HG02884 (cell line): ENCODE measurements at regions not wholly inside any gene's neighbourhood (a gene's known extent, or its start where the extent isn't known, plus 50 kb on each side); places are given as distances from the start of the nearest gene placed in this dataset.
"Not testable (repeated sequence)": the region's sequence is repeated elsewhere in the genome, so short reads cannot be mapped to it uniquely, and the experiment has no call there.

Experiments
- ATAC-seq: cut with Tn5 transposase; IDR thresholded peaks from one replicate; pipeline ENCODE4 v1.9.1; 2021; ENCODE audit warnings: mild to moderate bottlenecking, moderate library complexity; ENCODE audit not compliant: unreplicated experiment

DNA sequence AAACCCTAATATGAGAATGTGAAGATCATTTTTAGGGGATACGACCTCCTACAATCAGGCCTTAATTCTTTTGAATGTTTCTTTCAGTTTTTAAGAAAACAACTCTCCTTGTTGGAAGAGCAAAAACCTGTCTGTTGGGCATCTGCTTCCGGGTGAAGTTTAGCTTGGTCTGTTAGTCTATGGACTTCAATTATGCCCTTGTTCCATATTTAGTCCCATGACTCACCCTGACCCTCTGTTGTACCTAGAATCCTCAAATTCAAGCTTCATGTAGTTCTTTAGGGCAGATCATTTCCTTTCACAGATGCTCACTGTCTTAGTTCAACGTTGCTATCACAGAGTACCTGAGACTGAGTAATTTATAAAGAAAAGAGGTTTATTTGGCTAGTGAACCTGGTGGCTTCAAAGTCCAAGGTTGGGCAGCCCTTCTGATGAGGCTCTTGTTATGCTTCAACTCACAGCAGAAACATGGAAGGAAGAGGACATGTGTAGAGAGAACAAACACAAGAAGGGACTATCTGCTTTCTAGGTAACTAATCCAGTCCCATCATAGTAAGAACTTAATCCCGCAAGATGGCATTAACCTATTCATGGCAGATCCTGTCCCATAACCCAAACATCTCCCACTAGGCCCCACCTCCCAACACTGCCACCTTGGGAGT is 82.5 kb upstream of the SERPINE2 start:
- no peak for ATAC-seq

GRCh38 chr2:224120986-224121385 is 81.9 kb upstream of the SERPINE2 start:
- ATAC-seq = no peak

GRCh38 chr2:224119846-224120245 is 80.8 kb upstream of the SERPINE2 start:
- not testable (repeated sequence) for ATAC-seq

DNA sequence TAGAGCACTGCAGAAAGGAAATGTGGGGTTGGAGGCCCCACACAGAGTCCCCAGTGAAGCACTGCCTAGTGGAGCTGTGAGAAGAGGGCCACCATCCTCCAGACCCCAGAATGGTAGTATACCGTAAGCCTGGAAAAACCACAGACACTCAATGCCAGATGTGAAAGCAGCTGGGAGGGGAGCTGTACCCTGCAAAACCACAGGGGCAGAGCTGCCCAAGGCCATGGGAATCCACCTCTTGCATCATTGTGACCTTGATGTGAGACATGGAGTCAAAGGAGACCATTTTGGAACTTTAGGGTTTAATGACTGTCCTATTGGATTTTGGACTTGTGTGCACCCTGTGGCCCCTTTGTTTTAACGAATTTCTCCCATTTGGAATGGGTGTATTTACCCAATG is 75.3 kb upstream of the SERPINE2 start:
- no peak for ATAC-seq

DNA sequence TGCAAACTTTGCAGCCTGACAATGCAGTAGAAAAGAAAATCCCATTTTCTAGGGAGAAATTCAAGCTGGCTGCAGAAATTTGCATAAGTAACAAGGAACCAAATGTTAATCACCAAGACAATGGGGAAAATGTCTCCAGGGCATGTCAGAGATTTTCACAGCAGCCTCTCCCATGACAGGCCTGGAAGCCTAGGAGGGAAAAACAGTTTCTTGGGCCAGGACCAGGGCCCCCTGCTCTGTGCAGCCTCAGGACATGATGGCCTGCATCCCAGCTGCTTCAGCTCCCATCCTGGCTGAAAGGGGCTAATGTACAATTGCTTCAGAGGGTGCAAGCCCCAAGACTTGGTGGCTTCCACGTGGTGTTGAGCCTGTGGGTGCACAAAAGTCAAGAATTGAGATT is 74.8 kb upstream of the SERPINE2 start:
- not testable (repeated sequence) for ATAC-seq

GRCh38 chr2:224111576-224111975 is 72.5 kb upstream of the SERPINE2 start:
- no peak for ATAC-seq

DNA sequence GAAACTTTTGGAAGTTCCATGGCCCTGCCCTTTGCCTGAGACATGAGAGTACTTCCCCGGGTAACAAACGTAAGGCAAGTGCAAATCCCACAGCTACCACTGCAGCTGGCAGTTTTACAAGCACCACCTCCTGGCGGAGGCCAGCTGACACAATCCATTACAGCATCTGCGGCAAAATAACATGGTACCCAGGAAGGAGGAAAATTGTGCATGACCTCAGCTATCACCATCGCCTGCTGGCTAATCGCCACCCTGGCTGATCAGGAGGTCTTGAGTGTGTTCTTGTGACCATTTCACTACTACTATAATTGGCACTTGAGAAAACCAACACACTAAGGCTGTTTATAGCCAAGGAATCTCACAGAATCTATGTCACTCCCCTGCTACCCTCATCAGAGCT is 71.7 kb upstream of the SERPINE2 start:
- ATAC-seq = no peak

GRCh38 chr2:224109751-224110150 is 70.7 kb upstream of the SERPINE2 start:
- no peak for ATAC-seq

GRCh38 chr2:224106794-224107193 is 67.7 kb upstream of the SERPINE2 start:
- ATAC-seq = no peak

- no peak for ATAC-seq
Observed at GRCh38 chr2:224104668-224105386, 65.7 kb upstream of the SERPINE2 start.

GRCh38 chr2:224103651-224104050 is 64.6 kb upstream of the SERPINE2 start:
- no peak for ATAC-seq

- ATAC-seq = no peak
Observed at GRCh38 chr2:224102991-224103390, 63.9 kb upstream of the SERPINE2 start.

- ATAC-seq = no peak
Observed at GRCh38 chr2:224101820-224102630, 62.9 kb upstream of the SERPINE2 start.

GRCh38 chr2:224099861-224100643 is 61.0 kb upstream of the SERPINE2 start:
- no peak for ATAC-seq

- ATAC-seq = no peak
Observed at GRCh38 chr2:224098481-224099230, 59.6 kb upstream of the SERPINE2 start.

GRCh38 chr2:224094413-224094812 is 55.3 kb upstream of the SERPINE2 start:
- no peak for ATAC-seq

- ATAC-seq = not testable (repeated sequence)
Observed at GRCh38 chr2:224091671-224092070, 52.6 kb upstream of the SERPINE2 start.

GRCh38 chr2:224089606-224090005 is 50.5 kb upstream of the SERPINE2 start:
- not testable (repeated sequence) for ATAC-seq
